Testis (tissue), 2 donors: ENCODE measurements at regions not wholly inside any gene's neighbourhood (a gene's known extent, or its start where the extent isn't known, plus 50 kb on each side); places are given as distances from the start of the nearest gene placed in this dataset.

Experiments used
- POLR2A ChIP-seq: fragments of 450-650 bp; IDR thresholded peaks from one replicate; pipeline ENCODE4 v1.6.1; 2017; ENCODE audit warnings: antibody characterized with exemption, mild to moderate bottlenecking, moderate library complexity
- TF ChIP-seq, protein P1 (sequence below), 3 experiments: fragments of 450-650 bp in 2 of 3; fragments of 200-600 bp in 1 of 3; sonication (generic) in 1 of 3; IDR thresholded peaks; one replicate each; pipeline ENCODE4 v1.5.1; 2016 to 2019; ENCODE audit warnings: antibody characterized with exemption in 3 of 3, mild to moderate bottlenecking in 2 of 3, moderate library complexity in 1 of 3

DNA sequence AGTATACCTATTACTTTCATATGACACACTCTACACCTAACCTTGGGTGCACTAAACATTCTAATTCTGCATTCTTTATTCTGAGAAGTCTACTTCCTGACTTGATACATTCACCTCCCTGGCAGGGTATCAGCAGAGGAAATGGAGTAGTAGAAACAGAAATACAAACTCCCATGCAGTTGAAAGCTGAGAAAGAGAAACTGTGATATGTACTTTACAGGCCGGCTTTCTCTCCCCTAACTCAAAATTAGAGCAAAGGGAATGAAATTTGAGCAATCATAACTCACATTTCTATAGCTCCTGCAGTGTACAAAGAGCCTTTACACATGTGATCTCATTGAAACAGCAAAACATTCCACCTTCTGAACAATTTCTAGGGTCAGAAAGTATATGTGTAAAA is 135.5 kb upstream of the COL8A1 start:
- TF ChIP-seq, protein P1, sequence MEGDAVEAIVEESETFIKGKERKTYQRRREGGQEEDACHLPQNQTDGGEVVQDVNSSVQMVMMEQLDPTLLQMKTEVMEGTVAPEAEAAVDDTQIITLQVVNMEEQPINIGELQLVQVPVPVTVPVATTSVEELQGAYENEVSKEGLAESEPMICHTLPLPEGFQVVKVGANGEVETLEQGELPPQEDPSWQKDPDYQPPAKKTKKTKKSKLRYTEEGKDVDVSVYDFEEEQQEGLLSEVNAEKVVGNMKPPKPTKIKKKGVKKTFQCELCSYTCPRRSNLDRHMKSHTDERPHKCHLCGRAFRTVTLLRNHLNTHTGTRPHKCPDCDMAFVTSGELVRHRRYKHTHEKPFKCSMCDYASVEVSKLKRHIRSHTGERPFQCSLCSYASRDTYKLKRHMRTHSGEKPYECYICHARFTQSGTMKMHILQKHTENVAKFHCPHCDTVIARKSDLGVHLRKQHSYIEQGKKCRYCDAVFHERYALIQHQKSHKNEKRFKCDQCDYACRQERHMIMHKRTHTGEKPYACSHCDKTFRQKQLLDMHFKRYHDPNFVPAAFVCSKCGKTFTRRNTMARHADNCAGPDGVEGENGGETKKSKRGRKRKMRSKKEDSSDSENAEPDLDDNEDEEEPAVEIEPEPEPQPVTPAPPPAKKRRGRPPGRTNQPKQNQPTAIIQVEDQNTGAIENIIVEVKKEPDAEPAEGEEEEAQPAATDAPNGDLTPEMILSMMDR (IDR thresholded peaks at IDR 0.05), result no peak
- no peak for TF ChIP-seq POLR2A
